ENCODE measurements at regions not wholly inside any gene's neighbourhood (a gene's known extent, or its start where the extent isn't known, plus 50 kb on each side); places are given as distances from the start of the nearest gene placed in this dataset.
"Not testable (repeated sequence)": the region's sequence is repeated elsewhere in the genome, so short reads cannot be mapped to it uniquely, and the experiment has no call there.

GRCh38 chr4:154030746-154031145 lies 241.9 kb upstream of the SFRP2 start:
- H3K27ac Mint-ChIP-seq, result no peak overlapping the region
- H3K4me3 Mint-ChIP-seq, result no peak overlapping the region
- peak; percentile 24 for ATAC-seq (replicated peaks)
- H3K36me3 Mint-ChIP-seq (ENCODE audit: low read depth), result no peaks in the 10 kb centered on the region
- peaks cover 10% of the 10 kb centered on the region for H3K27me3 Mint-ChIP-seq
- no peaks in the 10 kb centered on the region for H3K4me1 Mint-ChIP-seq
- H3K9me3 Mint-ChIP-seq, result no peaks in the 10 kb centered on the region

GRCh38 chr4:154030152-154030551 lies 241.3 kb upstream of the SFRP2 start:
- Mint-ChIP-seq H3K27me3 (peaks cover 12% of the 10 kb centered on the region), H3K4me1 (no peaks in the 10 kb centered on the region), H3K36me3 (ENCODE audit: low read depth) (no peaks in the 10 kb centered on the region), H3K27ac (no peak overlapping the region), H3K4me3 (no peak overlapping the region), H3K9me3 (no peaks in the 10 kb centered on the region)
- ATAC-seq (replicated peaks), result no peak

GRCh38 chr4:154029171-154029570 lies 240.3 kb upstream of the SFRP2 start:
- Mint-ChIP-seq H3K27ac (no peak overlapping the region), H3K4me1 (no peaks in the 10 kb centered on the region), H3K9me3 (no peaks in the 10 kb centered on the region), H3K36me3 (ENCODE audit: low read depth) (no peaks in the 10 kb centered on the region), H3K4me3 (no peak overlapping the region), H3K27me3 (peaks cover 14% of the 10 kb centered on the region)
- ATAC-seq (replicated peaks), result no peak

- Mint-ChIP-seq H3K36me3 (ENCODE audit: low read depth) (no peaks in the 10 kb centered on the region), H3K4me1 (no peaks in the 10 kb centered on the region), H3K27me3 (peaks cover 18% of the 10 kb centered on the region), H3K27ac (no peak overlapping the region), H3K9me3 (no peaks in the 10 kb centered on the region), H3K4me3 (no peak overlapping the region)
- no peak for ATAC-seq (replicated peaks)
Measured at GRCh38 chr4:154025110-154025509, 236.2 kb upstream of the SFRP2 start.

- H3K4me1 Mint-ChIP-seq, result no peaks in the 10 kb centered on the region
- no peak overlapping the region for H3K27ac Mint-ChIP-seq
- no peaks in the 10 kb centered on the region for H3K36me3 Mint-ChIP-seq (ENCODE audit: low read depth)
- H3K27me3 Mint-ChIP-seq, result peaks cover 21% of the 10 kb centered on the region
- H3K9me3 Mint-ChIP-seq, result no peaks in the 10 kb centered on the region
- ATAC-seq (replicated peaks), result no peak
- no peak overlapping the region for H3K4me3 Mint-ChIP-seq
Measured at GRCh38 chr4:154024097-154024694, 235.3 kb upstream of the SFRP2 start.

GRCh38 chr4:154023671-154024070 lies 234.8 kb upstream of the SFRP2 start:
- not testable (repeated sequence) for H3K36me3 Mint-ChIP-seq (ENCODE audit: low read depth); H3K4me1 Mint-ChIP-seq; H3K4me3 Mint-ChIP-seq; ATAC-seq (replicated peaks); H3K9me3 Mint-ChIP-seq; H3K27ac Mint-ChIP-seq
- peaks cover 21% of the 10 kb centered on the region for H3K27me3 Mint-ChIP-seq

GRCh38 chr4:154019811-154020210 lies 230.9 kb upstream of the SFRP2 start:
- Mint-ChIP-seq H3K9me3 (no peaks in the 10 kb centered on the region), H3K27me3 (peaks cover 12% of the 10 kb centered on the region), H3K4me1 (no peaks in the 10 kb centered on the region), H3K36me3 (ENCODE audit: low read depth) (no peaks in the 10 kb centered on the region), H3K4me3 (no peak overlapping the region), H3K27ac (no peak overlapping the region)
- no peak for ATAC-seq (replicated peaks)

- ATAC-seq (replicated peaks), result no peak
- peaks cover 12% of the 10 kb centered on the region for H3K27me3 Mint-ChIP-seq
- no peak overlapping the region for H3K4me3 Mint-ChIP-seq
- H3K4me1 Mint-ChIP-seq, result no peaks in the 10 kb centered on the region
- no peak overlapping the region for H3K27ac Mint-ChIP-seq
- H3K36me3 Mint-ChIP-seq (ENCODE audit: low read depth), result no peaks in the 10 kb centered on the region
- H3K9me3 Mint-ChIP-seq, result no peaks in the 10 kb centered on the region
Measured at GRCh38 chr4:154018659-154019058, 229.8 kb upstream of the SFRP2 start.

- no peaks in the 10 kb centered on the region for H3K9me3 Mint-ChIP-seq
- H3K27ac Mint-ChIP-seq, result no peak overlapping the region
- H3K36me3 Mint-ChIP-seq (ENCODE audit: low read depth), result no peaks in the 10 kb centered on the region
- H3K4me3 Mint-ChIP-seq, result no peak overlapping the region
- peaks cover 8% of the 10 kb centered on the region for H3K27me3 Mint-ChIP-seq
- ATAC-seq (replicated peaks), result no peak
- H3K4me1 Mint-ChIP-seq, result no peaks in the 10 kb centered on the region
Measured at GRCh38 chr4:154015578-154015977, 226.7 kb upstream of the SFRP2 start.

- no peak overlapping the region for H3K27ac Mint-ChIP-seq
- no peaks in the 10 kb centered on the region for H3K36me3 Mint-ChIP-seq (ENCODE audit: low read depth)
- peaks cover 6% of the 10 kb centered on the region for H3K27me3 Mint-ChIP-seq
- no peaks in the 10 kb centered on the region for H3K9me3 Mint-ChIP-seq
- H3K4me3 Mint-ChIP-seq, result no peak overlapping the region
- no peaks in the 10 kb centered on the region for H3K4me1 Mint-ChIP-seq
- ATAC-seq (replicated peaks), result no peak
Measured at GRCh38 chr4:154014407-154015321, 225.8 kb upstream of the SFRP2 start.

GRCh38 chr4:154013576-154013975 lies 224.7 kb upstream of the SFRP2 start:
- Mint-ChIP-seq H3K27me3 (peaks cover 5% of the 10 kb centered on the region), H3K27ac (no peak overlapping the region), H3K9me3 (no peaks in the 10 kb centered on the region), H3K4me1 (no peaks in the 10 kb centered on the region), H3K4me3 (no peak overlapping the region), H3K36me3 (ENCODE audit: low read depth) (no peaks in the 10 kb centered on the region)
- ATAC-seq (replicated peaks), result no peak

- Mint-ChIP-seq H3K9me3 (no peaks in the 10 kb centered on the region), H3K4me3 (no peak overlapping the region), H3K4me1 (no peaks in the 10 kb centered on the region), H3K27ac (no peak overlapping the region), H3K27me3 (no peaks in the 10 kb centered on the region), H3K36me3 (ENCODE audit: low read depth) (no peaks in the 10 kb centered on the region)
- no peak for ATAC-seq (replicated peaks)
Measured at GRCh38 chr4:154010371-154010770, 221.5 kb upstream of the SFRP2 start.

- Mint-ChIP-seq H3K36me3 (ENCODE audit: low read depth) (no peaks in the 10 kb centered on the region), H3K4me3 (no peak overlapping the region), H3K9me3 (no peaks in the 10 kb centered on the region), H3K4me1 (no peaks in the 10 kb centered on the region), H3K27ac (no peak overlapping the region), H3K27me3 (no peaks in the 10 kb centered on the region)
- no peak for ATAC-seq (replicated peaks)
Measured at GRCh38 chr4:154009788-154010187, 220.9 kb upstream of the SFRP2 start.

- Mint-ChIP-seq H3K9me3 (no peaks in the 10 kb centered on the region), H3K36me3 (ENCODE audit: low read depth) (no peaks in the 10 kb centered on the region), H3K4me1 (no peaks in the 10 kb centered on the region), H3K27ac (no peak overlapping the region), H3K4me3 (no peak overlapping the region), H3K27me3 (no peaks in the 10 kb centered on the region)
- no peak for ATAC-seq (replicated peaks)
Measured at GRCh38 chr4:154009191-154009590, 220.3 kb upstream of the SFRP2 start.

- Mint-ChIP-seq H3K4me1 (no peaks in the 10 kb centered on the region), H3K4me3 (no peak overlapping the region), H3K27ac (no peak overlapping the region), H3K27me3 (peaks cover 5% of the 10 kb centered on the region), H3K9me3 (no peaks in the 10 kb centered on the region), H3K36me3 (ENCODE audit: low read depth) (no peaks in the 10 kb centered on the region)
- ATAC-seq (replicated peaks), result no peak
Measured at GRCh38 chr4:154005171-154005520, 216.3 kb upstream of the SFRP2 start.
